OCI-LY3 (cell line): ENCODE measurements at regions not wholly inside any gene's neighbourhood (a gene's known extent, or its start where the extent isn't known, plus 50 kb on each side); places are given as distances from the start of the nearest gene placed in this dataset.

Experiments
- EZH2phosphoT487 ChIP-seq: fragments of 200-600 bp; shearing (Covaris generic); IDR thresholded peaks from 2 replicates; pipeline ENCODE4 v1.6.1; 2018; ENCODE audit warnings: antibody characterized with exemption, mixed run types, low read depth
- TF ChIP-seq, protein P1 (sequence below): fragments of 200-600, 300-600 bp; sonication (generic); IDR thresholded peaks from 2 replicates; pipeline ENCODE4 v1.5.1; 2014; ENCODE audit warnings: antibody characterized with exemption, low read length, low read depth

GRCh38 chr12:43132291-43132690 is 419.7 kb downstream of the ADAMTS20 start:
- no peak for TF ChIP-seq EZH2phosphoT487
- TF ChIP-seq, protein P1, sequence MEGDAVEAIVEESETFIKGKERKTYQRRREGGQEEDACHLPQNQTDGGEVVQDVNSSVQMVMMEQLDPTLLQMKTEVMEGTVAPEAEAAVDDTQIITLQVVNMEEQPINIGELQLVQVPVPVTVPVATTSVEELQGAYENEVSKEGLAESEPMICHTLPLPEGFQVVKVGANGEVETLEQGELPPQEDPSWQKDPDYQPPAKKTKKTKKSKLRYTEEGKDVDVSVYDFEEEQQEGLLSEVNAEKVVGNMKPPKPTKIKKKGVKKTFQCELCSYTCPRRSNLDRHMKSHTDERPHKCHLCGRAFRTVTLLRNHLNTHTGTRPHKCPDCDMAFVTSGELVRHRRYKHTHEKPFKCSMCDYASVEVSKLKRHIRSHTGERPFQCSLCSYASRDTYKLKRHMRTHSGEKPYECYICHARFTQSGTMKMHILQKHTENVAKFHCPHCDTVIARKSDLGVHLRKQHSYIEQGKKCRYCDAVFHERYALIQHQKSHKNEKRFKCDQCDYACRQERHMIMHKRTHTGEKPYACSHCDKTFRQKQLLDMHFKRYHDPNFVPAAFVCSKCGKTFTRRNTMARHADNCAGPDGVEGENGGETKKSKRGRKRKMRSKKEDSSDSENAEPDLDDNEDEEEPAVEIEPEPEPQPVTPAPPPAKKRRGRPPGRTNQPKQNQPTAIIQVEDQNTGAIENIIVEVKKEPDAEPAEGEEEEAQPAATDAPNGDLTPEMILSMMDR = no peak
